ACC112 (cell line): ENCODE measurements at regions not wholly inside any gene's neighbourhood (a gene's known extent, or its start where the extent isn't known, plus 50 kb on each side); places are given as distances from the start of the nearest gene placed in this dataset.
"Not testable (repeated sequence)": the region's sequence is repeated elsewhere in the genome, so short reads cannot be mapped to it uniquely, and the experiment has no call there.

Experiments
- H2AFZ ChIP-seq: fragments of 200-600 bp; sonication (generic); one replicate; pipeline ENCODE4 v1.6.0; 2017; ENCODE audit warnings: antibody characterized with exemption, low read length; ENCODE audit not compliant: unreplicated experiment
- H3K27ac ChIP-seq: fragments of 200-600 bp; sonication (generic); 2 replicates; pipeline ENCODE4 v1.5.1; 2014; ENCODE audit warnings: low read depth, mild to moderate bottlenecking, antibody characterized with exemption, low read length, moderate library complexity
- H3K27me3 ChIP-seq: fragments of 200-600 bp; sonication (generic); 2 replicates; pipeline ENCODE4 v1.6.1; 2014; ENCODE audit warnings: mild to moderate bottlenecking, antibody characterized with exemption, low read length, moderate library complexity, mixed read lengths; ENCODE audit not compliant: insufficient read depth
- H3K36me3 ChIP-seq: fragments of 200-600 bp; sonication (generic); 2 replicates; pipeline ENCODE4 v1.6.1; 2016; ENCODE audit warnings: mild to moderate bottlenecking, antibody characterized with exemption, low read length, moderate library complexity, mixed read lengths; ENCODE audit not compliant: insufficient read depth
- H3K4me1 ChIP-seq: fragments of 200-600 bp; sonication (generic); one replicate; pipeline ENCODE4 v1.6.1; 2016; ENCODE audit warnings: low read length, mixed read lengths; ENCODE audit not compliant: insufficient read depth, unreplicated experiment, control insufficient read depth
- H3K4me3 ChIP-seq: fragments of 200-600 bp; sonication (generic); 2 replicates; pipeline ENCODE4 v1.5.1; 2014; ENCODE audit warnings: mild to moderate bottlenecking, low read depth, low read length
- H3K79me2 ChIP-seq: fragments of 200-600 bp; sonication (generic); one replicate; pipeline ENCODE4 v1.6.0; 2016; ENCODE audit warnings: low read length; ENCODE audit not compliant: control insufficient read depth, unreplicated experiment, insufficient read depth

DNA sequence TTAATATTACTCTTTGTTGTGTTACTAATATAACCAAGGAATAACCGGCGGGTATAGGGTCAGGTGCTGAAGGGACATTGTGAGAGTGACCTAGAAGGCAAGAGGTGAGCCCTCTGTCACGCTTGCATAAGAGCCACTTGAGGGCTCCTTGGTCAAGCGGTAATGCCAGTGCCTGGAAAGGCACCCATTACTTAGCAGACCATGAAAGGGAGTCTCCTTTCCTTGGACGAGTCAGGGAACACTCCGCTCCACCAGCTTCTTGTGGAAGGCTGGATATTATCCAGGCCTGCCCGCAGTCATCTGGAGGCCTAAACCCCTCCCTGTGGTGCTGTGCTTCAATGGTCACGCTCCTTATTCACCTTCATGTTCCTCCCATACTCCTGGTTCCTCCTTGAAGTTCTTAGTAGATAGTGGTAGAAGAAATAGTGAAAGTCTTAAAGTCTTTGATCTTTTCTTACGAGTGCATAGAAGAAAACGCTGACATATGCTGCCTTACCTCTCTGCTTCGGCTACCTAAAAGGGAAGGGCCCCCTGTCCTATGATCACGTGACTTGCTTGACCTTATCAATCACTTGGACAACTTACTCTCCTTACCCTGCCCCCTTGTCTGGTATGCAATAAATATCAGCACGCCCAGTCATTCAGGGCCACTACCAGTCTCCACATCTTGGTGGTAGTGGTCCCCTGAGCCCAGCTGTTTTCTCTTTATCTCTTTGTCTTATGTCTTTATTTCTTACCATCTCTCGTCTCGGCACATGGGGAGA, 59.6 kb upstream of the DMRTB1 start:
- not testable (repeated sequence) for H3K27me3 ChIP-seq

DNA sequence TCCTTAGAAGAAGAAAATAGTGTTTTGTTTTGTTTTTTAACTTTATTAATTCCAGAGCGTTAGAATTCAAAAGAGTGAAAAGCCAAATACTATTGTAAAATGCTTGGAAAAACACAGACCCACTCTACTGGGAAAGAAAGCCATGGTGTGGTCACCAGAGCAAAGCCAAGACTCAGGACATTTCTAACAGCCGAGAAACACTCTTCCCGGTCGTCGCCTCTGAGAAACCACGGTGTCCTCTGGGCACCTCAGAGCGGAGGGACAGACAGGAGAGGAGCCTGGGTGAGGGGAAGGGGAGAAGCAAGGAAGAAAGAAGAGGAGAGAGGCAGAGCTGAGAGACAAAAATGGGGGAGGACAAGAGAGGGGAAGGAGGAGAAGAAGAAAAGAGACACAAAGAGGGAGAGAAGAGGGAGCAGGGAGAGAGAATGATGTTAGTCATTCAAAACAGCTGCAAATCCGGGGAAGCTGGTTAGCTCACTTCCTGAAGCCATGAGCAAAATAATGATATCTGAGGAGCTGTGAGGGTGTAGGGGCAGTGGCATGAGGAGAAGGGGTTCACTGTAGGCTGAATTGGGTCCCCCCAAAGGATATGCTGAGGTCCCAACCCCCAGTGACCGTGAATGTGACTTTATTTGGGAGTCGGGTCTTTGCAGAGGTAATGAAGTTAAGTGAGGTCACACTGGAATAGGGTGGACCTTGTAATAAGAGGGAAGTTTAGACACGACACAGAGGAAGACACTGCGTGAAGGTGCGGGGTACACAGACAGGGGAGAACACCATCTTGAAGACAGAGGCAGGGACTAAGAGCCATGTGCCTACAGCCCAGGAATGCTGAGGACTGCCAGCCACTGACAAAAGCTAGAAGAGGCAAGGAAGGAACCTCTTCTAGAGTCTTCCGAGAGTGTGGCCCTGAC, 58.2 kb upstream of the DMRTB1 start:
- H2AFZ ChIP-seq, result no peak overlapping the region

More for the DNA sequence above, 59.6 kb upstream of the DMRTB1 start:
- H3K4me1 ChIP-seq, H3K36me3 ChIP-seq, H3K79me2 ChIP-seq, H2AFZ ChIP-seq, H3K27ac ChIP-seq, H3K4me3 ChIP-seq: not testable (repeated sequence)

DNA sequence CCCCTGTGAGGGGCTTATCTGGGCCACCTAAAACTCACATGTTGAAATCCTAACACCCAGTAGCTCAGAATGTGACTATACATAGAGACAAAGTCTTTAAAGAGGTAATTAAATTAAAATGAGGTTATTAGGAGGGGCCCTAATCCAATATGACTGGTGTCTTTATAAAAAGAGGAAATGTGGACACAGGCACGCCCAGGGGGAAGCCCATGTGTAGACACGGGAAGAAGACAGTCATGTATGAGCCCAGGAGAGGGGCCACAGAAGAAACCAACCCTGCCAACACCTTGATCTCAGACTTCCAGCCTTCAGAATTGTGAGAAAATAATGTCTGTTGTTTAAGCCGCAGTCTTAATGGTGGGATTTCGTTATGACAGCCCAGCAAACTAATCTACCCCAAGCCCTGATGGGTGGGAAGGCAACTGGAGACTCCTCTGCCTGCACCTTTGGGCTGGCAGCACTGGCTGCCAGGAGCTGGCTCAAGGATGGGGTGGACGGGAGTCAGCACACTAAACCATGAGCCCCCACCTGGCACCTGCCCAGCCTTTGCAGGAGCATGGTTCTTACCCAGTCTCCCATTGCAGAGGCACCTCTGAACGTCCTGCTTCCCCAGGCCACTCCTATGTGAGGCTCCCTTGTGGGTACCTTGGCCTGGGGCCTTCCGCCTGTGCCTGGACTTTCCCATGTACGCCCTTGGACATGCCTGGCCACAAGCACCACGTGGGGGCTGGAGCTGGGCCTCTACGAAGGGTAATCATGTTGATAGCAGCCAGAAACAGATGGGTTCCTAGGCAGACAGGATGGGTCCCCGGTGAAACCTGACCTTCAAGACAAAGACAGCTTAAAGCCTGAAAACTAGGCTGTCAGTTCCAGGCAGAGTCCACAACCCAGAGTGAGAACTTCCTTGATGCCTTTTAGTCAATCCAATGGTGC, 57.1 kb upstream of the DMRTB1 start:
- no peaks in the 10 kb centered on the region for H3K79me2 ChIP-seq
- no peak overlapping the region for H2AFZ ChIP-seq
- no peak overlapping the region for H3K27ac ChIP-seq
- no peaks in the 10 kb centered on the region for H3K4me1 ChIP-seq
- H3K36me3 ChIP-seq, result no peaks in the 10 kb centered on the region
- no peak overlapping the region for H3K4me3 ChIP-seq
- no peaks in the 10 kb centered on the region for H3K27me3 ChIP-seq

More for the DNA sequence above, 58.2 kb upstream of the DMRTB1 start:
- no peak overlapping the region for H3K27ac ChIP-seq
- H3K4me1 ChIP-seq, result no peaks in the 10 kb centered on the region
- H3K36me3 ChIP-seq, result no peaks in the 10 kb centered on the region
- no peaks in the 10 kb centered on the region for H3K27me3 ChIP-seq
- no peaks in the 10 kb centered on the region for H3K79me2 ChIP-seq
- H3K4me3 ChIP-seq, result no peak overlapping the region

DNA sequence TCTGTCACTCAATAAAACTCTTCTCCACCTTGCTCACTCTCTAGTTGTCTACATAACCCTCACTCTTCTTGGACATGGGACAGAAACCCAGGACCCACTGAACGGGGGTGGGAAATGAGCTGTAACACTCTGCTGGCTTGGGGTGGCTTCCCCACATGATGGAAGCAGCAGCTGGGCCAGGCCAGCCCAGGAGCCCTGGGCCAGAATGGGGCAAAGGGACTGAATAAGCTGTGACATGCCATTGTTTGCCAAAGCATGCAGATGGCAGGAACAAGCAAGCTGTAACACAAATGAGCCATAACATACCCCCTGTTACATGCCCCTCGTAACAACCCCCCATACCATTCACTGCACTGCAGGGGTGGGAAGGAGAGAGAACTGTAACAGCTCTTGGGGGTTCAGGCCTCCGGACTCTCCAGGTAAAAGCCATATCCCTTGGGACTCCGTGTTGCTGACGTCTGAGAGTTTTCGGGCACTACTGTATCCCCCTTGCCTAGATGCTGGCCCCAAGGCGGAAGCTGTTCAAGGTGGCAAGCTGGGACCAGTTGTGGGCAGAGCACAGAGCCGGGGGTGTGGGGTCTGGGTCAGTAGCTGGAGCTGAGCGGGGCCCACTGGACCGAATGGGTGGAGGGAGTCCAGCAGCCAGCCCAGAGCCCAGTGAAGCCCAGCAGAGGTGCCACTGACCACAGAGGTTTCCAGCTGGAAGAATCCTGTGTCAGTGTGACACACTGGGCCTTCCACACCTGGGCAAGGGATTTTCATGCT, 56.1 kb upstream of the DMRTB1 start:
- Histone ChIP-seq H3K4me3 (no peak overlapping the region), H3K27ac (no peak overlapping the region), H3K36me3 (no peaks in the 10 kb centered on the region), H3K79me2 (no peaks in the 10 kb centered on the region), H3K27me3 (no peaks in the 10 kb centered on the region), H3K4me1 (peaks cover 3% of the 10 kb centered on the region), H2AFZ (no peak overlapping the region)

DNA sequence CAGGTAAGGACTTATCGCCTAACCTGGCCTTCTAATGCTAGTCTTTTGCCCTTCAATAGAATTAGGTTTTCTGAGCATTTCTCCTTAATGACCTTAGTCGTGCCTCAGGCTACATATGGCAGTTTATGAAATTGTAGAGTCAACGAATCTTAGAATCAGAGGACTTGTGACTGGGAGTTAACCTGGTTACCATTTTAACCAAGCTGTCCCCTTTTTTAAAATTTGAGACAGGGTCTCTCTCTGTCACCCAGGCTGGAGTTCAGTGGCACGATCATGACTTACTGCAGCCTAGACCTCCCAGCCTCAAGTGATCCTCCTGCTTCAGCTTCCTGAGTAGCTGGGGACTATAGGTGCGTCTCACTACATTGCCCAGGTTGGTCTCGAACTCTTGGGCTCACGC, 53.5 kb upstream of the DMRTB1 start:
- Histone ChIP-seq H3K4me1 (peaks cover 26% of the 10 kb centered on the region), H3K79me2 (no peaks in the 10 kb centered on the region), H3K36me3 (no peaks in the 10 kb centered on the region), H2AFZ (no peak overlapping the region), H3K4me3 (no peak overlapping the region), H3K27ac (no peak overlapping the region), H3K27me3 (no peaks in the 10 kb centered on the region)

DNA sequence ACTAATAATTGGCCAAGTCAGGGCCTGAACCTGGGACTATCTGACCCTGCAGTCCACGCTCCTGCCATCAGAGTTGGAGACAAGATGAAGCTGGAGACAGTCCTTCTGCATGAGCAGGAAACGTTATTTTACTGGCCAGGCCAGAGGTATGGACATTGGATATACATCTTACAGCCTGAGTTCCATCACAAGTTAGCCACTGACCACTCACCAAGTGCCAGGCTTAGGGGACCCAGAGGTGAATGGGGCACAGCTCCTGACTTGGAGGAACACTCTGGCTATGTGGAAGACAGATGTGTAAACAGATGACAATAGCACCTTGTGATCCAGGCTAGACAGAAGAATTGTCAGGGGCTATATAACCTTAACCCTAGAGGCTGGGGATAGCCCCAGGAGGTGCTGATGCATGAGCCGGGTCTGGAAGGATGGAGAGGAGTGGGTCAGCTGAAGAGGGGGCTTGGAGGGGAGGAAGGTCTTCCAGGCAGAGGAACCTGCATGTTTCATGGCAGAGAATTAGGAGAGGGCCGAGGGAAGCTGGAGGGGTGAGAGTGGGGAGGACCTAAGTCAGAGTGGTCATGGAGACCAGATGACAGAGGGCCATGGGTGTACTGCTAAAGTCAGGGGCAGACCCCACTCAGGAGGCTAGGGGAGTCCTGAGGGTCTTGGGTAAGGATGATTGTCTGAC, 52.5 kb upstream of the DMRTB1 start:
- H3K4me1 ChIP-seq, result peaks cover 36% of the 10 kb centered on the region
- H3K79me2 ChIP-seq, result no peaks in the 10 kb centered on the region
- no peaks in the 10 kb centered on the region for H3K27me3 ChIP-seq
- no peak overlapping the region for H3K27ac ChIP-seq
- H2AFZ ChIP-seq, result no peak overlapping the region
- no peak overlapping the region for H3K4me3 ChIP-seq
- no peaks in the 10 kb centered on the region for H3K36me3 ChIP-seq

DNA sequence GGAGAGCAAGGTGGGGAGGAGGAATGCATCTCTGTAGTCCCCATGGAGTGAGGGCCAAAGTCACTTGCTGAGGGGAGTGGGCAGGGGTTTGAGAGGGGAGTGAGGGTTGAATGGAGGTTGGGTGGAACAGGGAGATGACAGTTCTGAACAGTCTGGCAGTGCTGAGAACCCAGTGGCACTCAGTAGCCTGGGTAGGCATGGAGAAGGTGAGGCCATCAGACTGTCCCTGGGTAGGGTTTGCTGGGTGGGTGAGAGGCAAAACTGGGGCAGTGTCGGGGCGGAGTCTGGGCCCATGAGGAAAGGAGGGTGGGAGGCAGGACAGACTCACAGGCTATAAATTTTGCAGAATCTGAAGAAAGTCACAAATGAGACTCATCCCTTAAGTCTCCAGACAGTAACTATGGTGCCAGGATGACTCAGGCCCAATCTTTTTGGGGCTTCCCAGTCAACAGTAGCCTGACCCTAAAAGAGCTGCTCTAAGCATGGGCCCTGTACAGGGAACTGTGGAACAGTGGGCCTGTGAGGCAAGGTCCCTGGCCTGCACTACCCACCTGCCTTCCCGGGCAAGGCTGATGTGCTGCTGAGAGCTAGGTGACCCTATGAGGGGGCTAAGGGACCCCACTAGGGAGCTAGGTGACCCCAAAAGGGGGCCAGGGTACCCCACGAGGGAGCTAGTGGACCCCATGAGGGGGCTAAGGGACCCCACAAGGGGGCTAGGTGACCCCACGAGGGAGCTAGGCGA, 51.0 kb upstream of the DMRTB1 start:
- H3K79me2 ChIP-seq, result no peaks in the 10 kb centered on the region
- H3K27me3 ChIP-seq, result no peaks in the 10 kb centered on the region
- H3K27ac ChIP-seq, result no peak overlapping the region
- H3K36me3 ChIP-seq, result no peaks in the 10 kb centered on the region
- H3K4me1 ChIP-seq, result peaks cover 51% of the 10 kb centered on the region
- H3K4me3 ChIP-seq, result no peak overlapping the region
- H2AFZ ChIP-seq, result no peak overlapping the region

DNA sequence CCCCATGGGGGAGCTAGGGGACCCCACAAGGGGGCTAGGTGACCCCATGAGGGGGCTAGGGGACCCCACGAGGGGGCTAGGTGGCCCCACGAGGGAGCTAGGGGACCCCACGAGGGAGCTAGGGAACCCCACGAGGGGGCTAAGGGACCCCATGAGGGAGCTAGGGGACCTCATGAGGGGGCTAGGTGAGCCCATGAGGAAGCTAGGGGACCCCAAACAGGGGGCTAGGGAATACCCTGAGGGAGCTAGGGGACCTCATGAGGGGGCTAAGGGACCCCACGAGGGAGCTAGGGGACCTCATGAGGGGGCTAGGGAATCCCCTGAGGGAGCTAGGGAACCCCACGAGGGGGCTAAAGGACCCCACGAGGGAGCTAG, 50.5 kb upstream of the DMRTB1 start:
- no peak overlapping the region for H3K4me3 ChIP-seq
- no peaks in the 10 kb centered on the region for H3K36me3 ChIP-seq
- H3K79me2 ChIP-seq, result no peaks in the 10 kb centered on the region
- H3K4me1 ChIP-seq, result peaks cover 56% of the 10 kb centered on the region
- H3K27me3 ChIP-seq, result no peaks in the 10 kb centered on the region
- H3K27ac ChIP-seq, result no peak overlapping the region
- H2AFZ ChIP-seq, result no peak overlapping the region

DNA sequence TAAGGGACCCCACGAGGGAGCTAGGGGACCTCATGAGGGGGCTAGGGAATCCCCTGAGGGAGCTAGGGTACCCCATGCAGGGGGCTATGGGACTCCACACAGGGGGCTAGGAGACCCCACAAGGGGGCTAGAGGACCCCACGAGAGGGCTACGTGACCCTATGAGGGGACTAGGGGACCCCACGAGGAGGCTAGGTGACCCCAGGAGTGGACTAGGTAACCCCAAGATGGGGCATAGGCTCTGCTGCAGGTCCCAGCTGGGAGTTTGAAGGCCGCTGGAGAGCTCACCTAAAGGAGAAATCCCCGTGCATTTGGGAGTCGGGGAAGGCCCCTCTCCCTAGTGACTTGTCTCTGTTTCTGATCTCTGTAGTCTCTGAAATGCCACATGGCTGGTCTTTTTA, 50.0 kb upstream of the DMRTB1 start:
- H3K4me3 ChIP-seq, result no peak overlapping the region
- H2AFZ ChIP-seq, result no peak overlapping the region
- H3K79me2 ChIP-seq, result no peaks in the 10 kb centered on the region
- no peaks in the 10 kb centered on the region for H3K27me3 ChIP-seq
- H3K36me3 ChIP-seq, result no peaks in the 10 kb centered on the region
- H3K4me1 ChIP-seq, result peaks cover 61% of the 10 kb centered on the region
- H3K27ac ChIP-seq, result no peak overlapping the region
